Type B pancreatic cell (in vitro differentiated cells): ENCODE measurements at regions not wholly inside any gene's neighbourhood (a gene's known extent, or its start where the extent isn't known, plus 50 kb on each side); places are given as distances from the start of the nearest gene placed in this dataset.

Source experiments
- DNase-seq: peaks from one replicate; pipeline ENCODE4 v3.0.0; 2021; ENCODE audit warnings: mixed read lengths; ENCODE audit not compliant: unreplicated experiment; ENCODE audit errors: extremely low spot score
- H3K27ac Mint-ChIP-seq: 2 replicates; pipeline ENCODE4 v1.8.0; 2021; ENCODE audit warnings: mild to moderate bottlenecking, mixed read lengths
- H3K27me3 Mint-ChIP-seq: 2 replicates; pipeline ENCODE4 v1.8.0; 2021; ENCODE audit warnings: mixed read lengths
- H3K36me3 Mint-ChIP-seq: 2 replicates; pipeline ENCODE4 v1.8.0; 2021; ENCODE audit warnings: mixed read lengths
- H3K4me1 Mint-ChIP-seq: one replicate; pipeline ENCODE4 v1.8.0; 2021; ENCODE audit warnings: mixed read lengths; ENCODE audit not compliant: unreplicated experiment
- H3K4me3 Mint-ChIP-seq: 2 replicates; pipeline ENCODE4 v1.8.0; 2021; ENCODE audit warnings: mild to moderate bottlenecking, mixed read lengths
- H3K9me3 Mint-ChIP-seq: 2 replicates; pipeline ENCODE4 v1.8.0; 2021; ENCODE audit warnings: mixed read lengths
- CTCF ChIP-seq: fragments of 200-600 bp; sonication (generic); conservative IDR thresholded peaks from 2 replicates; pipeline ENCODE4 v1.5.0; 2021; ENCODE audit warnings: antibody characterized with exemption, mild to moderate bottlenecking

DNA sequence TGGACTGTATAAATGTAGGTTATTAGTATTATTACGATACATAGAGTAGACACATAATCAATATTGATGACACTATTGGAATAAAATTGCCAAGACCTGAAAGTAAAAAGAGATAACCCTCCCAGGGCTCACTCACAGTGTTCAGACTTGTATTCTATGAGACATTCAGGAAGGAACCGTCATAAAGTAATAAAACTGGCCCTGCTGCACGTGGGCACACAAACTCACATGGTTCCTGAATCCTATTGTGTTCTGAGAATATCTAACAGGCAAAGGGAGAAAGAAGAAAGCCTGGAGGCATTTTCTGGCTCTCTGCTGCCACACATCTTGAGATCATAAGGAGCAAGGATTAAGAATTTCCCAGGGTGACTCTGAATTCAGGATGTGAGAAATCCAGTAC is 575.9 kb downstream of the HS3ST4 start:
- Mint-ChIP-seq H3K9me3 (peaks cover 4% of the 10 kb centered on the region), H3K4me3 (no peak overlapping the region), H3K27me3 (no peaks in the 10 kb centered on the region), H3K36me3 (no peaks in the 10 kb centered on the region), H3K27ac (no peak overlapping the region), H3K4me1 (no peaks in the 10 kb centered on the region)
- DNase-seq, result no peak
- no peak for TF ChIP-seq CTCF

DNA sequence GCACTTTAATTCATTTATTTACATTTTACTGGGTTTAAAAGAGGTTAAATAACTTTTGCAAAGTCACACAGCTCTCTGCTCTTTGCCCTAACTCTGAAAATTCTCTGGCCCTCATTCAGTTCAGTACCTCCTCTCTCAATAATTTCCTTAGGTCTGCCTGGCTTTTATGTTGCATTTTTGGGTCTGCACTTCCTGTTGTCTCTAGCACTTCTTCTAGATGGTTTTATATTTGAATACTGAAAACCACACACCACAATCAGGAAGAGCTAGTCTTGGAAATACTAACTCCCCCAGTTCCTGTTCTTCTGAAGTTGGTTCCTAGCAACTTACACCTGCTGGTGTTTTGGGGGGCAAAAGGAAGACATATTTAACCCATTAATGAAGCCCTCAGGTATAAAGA is 577.9 kb downstream of the HS3ST4 start:
- Mint-ChIP-seq H3K36me3 (no peaks in the 10 kb centered on the region), H3K27me3 (no peaks in the 10 kb centered on the region), H3K4me3 (no peak overlapping the region), H3K27ac (no peak overlapping the region), H3K4me1 (no peaks in the 10 kb centered on the region), H3K9me3 (no peaks in the 10 kb centered on the region)
- no peak for TF ChIP-seq CTCF
- DNase-seq, result no peak

DNA sequence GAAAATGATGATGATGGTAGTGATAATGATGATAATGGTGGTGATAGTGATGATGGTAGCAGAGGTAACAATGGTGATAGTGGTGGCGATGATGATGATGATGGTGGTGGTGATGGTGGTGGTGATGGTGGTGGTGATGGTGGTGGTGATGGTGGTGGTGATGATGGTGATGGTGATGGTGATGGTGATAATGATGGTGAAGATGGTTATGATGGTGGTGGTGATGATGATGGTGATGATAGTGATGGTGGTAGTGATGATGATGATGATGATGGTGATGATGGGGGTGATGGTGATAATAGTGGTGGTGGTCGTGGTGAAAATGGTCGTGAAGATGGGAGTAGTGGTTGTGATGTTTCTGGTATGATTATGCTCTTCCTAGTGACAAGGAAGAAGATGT is 581.8 kb downstream of the HS3ST4 start:
- H3K27ac Mint-ChIP-seq, result no peak overlapping the region
- no peaks in the 10 kb centered on the region for H3K4me1 Mint-ChIP-seq
- no peaks in the 10 kb centered on the region for H3K36me3 Mint-ChIP-seq
- H3K4me3 Mint-ChIP-seq, result no peak overlapping the region
- H3K9me3 Mint-ChIP-seq, result no peaks in the 10 kb centered on the region
- H3K27me3 Mint-ChIP-seq, result no peaks in the 10 kb centered on the region
- TF ChIP-seq CTCF, result no peak
- DNase-seq, result no peak

GRCh38 chr16:26275021-26275590 is 583.3 kb downstream of the HS3ST4 start:
- Mint-ChIP-seq H3K4me1 (no peaks in the 10 kb centered on the region), H3K4me3 (no peak overlapping the region), H3K27ac (no peak overlapping the region), H3K36me3 (no peaks in the 10 kb centered on the region), H3K9me3 (no peaks in the 10 kb centered on the region), H3K27me3 (no peaks in the 10 kb centered on the region)
- no peak for DNase-seq
- TF ChIP-seq CTCF, result no peak

- Mint-ChIP-seq H3K9me3 (no peaks in the 10 kb centered on the region), H3K27ac (no peak overlapping the region), H3K4me1 (no peaks in the 10 kb centered on the region), H3K4me3 (no peak overlapping the region), H3K27me3 (no peaks in the 10 kb centered on the region), H3K36me3 (no peaks in the 10 kb centered on the region)
- no peak for TF ChIP-seq CTCF
- DNase-seq, result no peak
Observed at GRCh38 chr16:26276289-26276688, 584.5 kb downstream of the HS3ST4 start.
